Fibroblast of mammary gland (primary cell): ENCODE measurements at regions not wholly inside any gene's neighbourhood (a gene's known extent, or its start where the extent isn't known, plus 50 kb on each side); places are given as distances from the start of the nearest gene placed in this dataset.

Source experiments
- DNase-seq: peaks from one replicate; pipeline ENCODE4 v3.0.0-alpha.2; 2010; ENCODE audit warnings: low read depth
- H3K4me3 ChIP-seq: 2 replicates; pipeline ENCODE4 v1.5.1; 2011; ENCODE audit warnings: low read depth, mild to moderate bottlenecking, low read length, moderate library complexity; ENCODE audit not compliant: control insufficient read depth
- TF ChIP-seq, protein P1 (sequence below): conservative IDR thresholded peaks from 2 replicates; pipeline ENCODE4 v1.5.1; 2011; ENCODE audit warnings: low read depth, low read length, inconsistent platforms; ENCODE audit not compliant: control insufficient read depth, insufficient read depth

DNA sequence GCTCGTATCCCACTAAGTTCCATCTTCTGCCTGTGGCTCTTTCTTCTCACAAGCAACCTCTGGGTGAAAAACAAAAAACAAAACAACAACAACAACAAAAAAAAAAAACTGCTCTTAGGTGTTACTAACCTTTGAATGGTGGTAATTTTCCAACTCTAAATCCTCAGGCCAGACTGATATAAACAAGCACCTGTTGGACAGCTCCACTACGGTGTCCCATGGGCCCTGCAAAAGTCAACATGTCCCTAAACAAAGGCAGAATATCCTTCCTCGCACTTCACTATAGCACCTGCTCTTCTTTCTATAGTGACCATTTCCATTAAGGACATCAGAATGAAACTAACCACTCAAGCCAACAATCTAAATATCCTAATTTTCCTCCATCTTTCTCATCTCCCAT is 54.6 kb upstream of the PARM1 start:
- TF ChIP-seq, protein P1, sequence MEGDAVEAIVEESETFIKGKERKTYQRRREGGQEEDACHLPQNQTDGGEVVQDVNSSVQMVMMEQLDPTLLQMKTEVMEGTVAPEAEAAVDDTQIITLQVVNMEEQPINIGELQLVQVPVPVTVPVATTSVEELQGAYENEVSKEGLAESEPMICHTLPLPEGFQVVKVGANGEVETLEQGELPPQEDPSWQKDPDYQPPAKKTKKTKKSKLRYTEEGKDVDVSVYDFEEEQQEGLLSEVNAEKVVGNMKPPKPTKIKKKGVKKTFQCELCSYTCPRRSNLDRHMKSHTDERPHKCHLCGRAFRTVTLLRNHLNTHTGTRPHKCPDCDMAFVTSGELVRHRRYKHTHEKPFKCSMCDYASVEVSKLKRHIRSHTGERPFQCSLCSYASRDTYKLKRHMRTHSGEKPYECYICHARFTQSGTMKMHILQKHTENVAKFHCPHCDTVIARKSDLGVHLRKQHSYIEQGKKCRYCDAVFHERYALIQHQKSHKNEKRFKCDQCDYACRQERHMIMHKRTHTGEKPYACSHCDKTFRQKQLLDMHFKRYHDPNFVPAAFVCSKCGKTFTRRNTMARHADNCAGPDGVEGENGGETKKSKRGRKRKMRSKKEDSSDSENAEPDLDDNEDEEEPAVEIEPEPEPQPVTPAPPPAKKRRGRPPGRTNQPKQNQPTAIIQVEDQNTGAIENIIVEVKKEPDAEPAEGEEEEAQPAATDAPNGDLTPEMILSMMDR, result no peak
- no peak overlapping the region for H3K4me3 ChIP-seq
- no peak for DNase-seq

DNA sequence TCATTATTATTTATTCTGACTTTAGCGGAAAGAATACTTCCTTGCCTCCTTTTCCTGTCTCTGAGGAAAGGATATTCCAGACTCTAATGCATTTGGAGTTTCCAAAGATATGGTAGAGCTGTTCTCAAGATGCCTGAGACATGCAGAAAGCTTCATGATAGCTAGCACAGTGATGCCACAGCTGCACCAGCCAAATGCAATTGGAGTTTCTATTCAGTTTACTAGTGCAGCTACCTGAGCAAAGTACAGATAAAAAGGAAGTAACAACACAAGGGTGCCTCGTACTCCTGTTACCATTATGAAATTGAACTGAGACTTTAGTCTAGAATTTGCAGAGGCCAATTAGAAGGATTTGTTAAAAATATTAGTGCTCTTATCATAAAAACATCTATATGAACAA is 57.5 kb upstream of the PARM1 start:
- no peak overlapping the region for H3K4me3 ChIP-seq
- TF ChIP-seq, protein P1, result no peak
- DNase-seq, result no peak

DNA sequence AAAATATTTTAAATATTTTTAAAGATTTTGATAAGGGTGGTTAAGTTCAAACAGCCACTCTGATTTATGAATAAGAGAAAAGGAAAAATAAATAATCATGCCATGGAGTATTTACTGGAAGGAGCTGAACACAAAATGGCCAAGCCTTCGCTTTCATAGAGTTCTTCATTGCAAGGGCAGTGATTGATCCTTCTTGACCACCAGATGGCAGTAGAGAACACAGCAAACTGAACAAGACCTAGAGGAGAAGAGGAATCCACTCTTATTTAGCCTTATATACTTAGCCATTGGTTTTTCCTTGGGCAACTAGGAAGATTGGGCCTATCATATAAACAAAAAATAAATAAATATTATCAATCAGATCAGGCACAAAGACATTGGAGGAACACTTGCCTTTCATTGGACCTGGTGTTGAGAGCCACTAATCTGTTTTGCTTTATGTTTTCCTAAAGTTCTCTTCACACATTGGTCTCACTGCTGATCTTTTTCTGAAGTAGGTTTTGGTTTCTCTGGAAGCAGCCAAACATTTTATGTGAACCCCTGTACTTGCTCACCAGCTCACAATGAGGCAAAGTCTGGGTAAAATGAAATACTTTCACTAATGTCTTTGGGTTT is 58.1 kb upstream of the PARM1 start:
- TF ChIP-seq, protein P1, result peak; percentile 99
- no peak overlapping the region for H3K4me3 ChIP-seq
- DNase-seq, result peak; percentile 81

DNA sequence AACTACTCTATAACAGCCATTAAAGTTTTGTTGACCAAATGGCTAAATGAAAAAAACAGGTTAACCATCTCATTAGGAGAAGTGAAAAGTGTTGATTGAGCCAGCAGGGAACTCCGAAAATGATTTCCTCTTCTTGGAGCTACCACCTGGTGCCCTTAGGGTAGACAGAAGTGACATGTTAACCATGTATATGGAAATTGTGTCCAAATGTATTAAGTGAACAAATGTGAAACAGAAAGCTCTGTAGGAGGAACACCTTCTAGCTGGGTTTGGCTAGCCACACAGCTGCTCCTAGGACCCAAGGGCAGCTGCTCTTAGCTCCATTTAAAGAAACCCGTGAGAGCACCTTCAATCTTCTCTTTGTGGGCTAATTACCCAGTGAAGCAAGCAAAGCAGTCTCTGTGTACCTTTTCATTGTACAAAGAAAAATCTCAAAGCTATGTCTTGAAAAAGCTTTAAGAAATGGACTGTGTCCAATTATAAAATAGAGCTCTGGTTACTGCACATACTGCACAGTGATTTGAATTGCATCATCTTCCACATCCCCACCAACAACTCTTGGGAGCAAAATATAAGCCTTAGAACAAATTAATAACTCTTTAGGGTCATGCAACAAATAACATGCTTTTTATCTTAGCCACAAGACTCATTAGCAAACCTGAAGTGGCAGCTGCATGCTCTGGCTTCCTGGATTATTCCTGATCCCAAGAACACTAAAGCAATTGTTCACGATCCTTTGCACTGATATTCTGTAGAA is 59.2 kb upstream of the PARM1 start:
- no peak overlapping the region for H3K4me3 ChIP-seq
- TF ChIP-seq, protein P1, result no peak

DNA sequence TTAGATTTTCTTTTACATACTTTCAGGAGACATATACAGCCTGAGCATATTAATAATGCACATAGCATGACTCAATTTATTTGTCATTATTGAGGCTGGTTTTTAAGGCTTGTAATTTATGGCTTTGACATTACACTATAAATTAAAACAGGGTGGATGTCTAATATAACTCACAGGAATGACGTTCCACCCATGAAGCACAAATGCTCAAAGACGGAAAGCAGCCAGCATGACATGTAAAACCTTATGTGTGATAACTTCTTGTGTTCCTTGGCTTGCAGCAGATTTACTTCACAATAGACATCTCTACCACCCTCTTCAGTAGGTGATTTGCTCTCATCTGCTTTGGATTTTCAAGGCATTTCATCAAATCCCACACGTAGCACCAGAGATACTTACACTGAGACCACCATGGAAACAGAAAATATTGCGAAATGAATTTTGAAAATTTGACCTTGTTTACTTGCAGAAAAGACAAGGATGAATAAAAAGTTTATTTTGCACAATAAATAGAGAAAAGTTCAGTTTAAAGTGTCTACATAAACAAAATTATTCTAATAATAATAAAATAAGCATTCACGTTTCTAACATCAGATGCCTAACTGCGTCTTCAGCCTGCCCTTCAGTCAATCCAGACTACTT is 64.7 kb upstream of the BTC start:
- no peak overlapping the region for H3K4me3 ChIP-seq
- DNase-seq, result peak; percentile 8
- TF ChIP-seq, protein P1, result no peak

More for the DNA sequence above, 59.2 kb upstream of the PARM1 start:
- peak; percentile 7 for DNase-seq

DNA sequence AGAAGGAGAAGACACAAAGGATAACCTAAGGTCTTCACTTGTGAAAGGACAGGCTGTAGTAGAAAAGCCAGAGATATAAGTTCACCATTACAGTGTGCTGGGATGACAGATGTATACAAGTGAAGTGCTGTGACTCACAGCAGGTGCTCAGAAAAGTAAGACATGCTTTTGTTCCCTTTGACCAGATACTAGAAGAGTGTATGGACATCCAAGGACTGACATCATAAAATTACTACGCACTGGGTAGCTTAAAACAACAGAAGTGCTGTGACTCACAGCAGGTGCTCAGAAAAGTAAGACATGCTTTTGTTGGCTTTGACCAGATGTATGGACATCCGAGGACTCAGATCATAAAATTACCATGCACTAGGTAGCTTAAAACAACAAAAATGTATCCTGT is 61.6 kb upstream of the BTC start:
- no peak overlapping the region for H3K4me3 ChIP-seq
- DNase-seq, result no peak
- TF ChIP-seq, protein P1, result no peak
